GM12878 (cell line): ENCODE measurements at regions not wholly inside any gene's neighbourhood (a gene's known extent, or its start where the extent isn't known, plus 50 kb on each side); places are given as distances from the start of the nearest gene placed in this dataset.

ENCODE experiments used
- ATAC-seq: fragments of 200-7000 bp; cut with Tn5 transposase; 3 replicates; pipeline ENCODE4 v1.9.1; 2020; ENCODE audit warnings: mild to moderate bottlenecking, moderate library complexity
- BruUV-seq: library from RNA; stranded (reverse); fragments of 400-500 nt; replicated peaks from 2 replicates; lab custom pipeline; 2021; lab: Mats Ljungman, UMichigan
- CTCF ChIA-PET: fragments of 300-600 bp; sonication (Branson Sonifier 250); formaldehyde crosslinking; extraction: SDS; loops from one replicate; lab custom pipeline; 2021; ENCODE audit warnings: inconsistent platforms; lab: Yijun Ruan, JAX
- POLR2A ChIA-PET: fragments of 350-600 bp; formaldehyde crosslinking; extraction: SDS; loops from one replicate; lab custom pipeline; 2021; ENCODE audit warnings: inconsistent platforms; lab: Charles Lee
- RAD21 ChIA-PET: fragments of 300-600 bp; sonication (Branson Sonifier 250); formaldehyde crosslinking; loops from one replicate; lab custom pipeline; 2023; ENCODE audit warnings: antibody characterized with exemption; ENCODE audit not compliant: unreplicated experiment; lab: Charles Lee
- SMC1A ChIA-PET: fragments of 300-600 bp; sonication (Branson Sonifier 250); formaldehyde crosslinking; loops from one replicate; lab custom pipeline; 2023; ENCODE audit not compliant: unreplicated experiment, uncharacterized antibody; lab: Charles Lee
- DNase-seq: peaks from one replicate; pipeline ENCODE4 v3.0.0-alpha.2; 2011; ENCODE audit warnings: low read depth, low spot score
- FAIRE-seq: peaks from 3 replicates; lab custom pipeline; 2011; peaks lifted over from hg19 to GRCh38; lab: Jason Lieb, UNC
- H2AFZ ChIP-seq: 2 replicates; pipeline ENCODE4 v1.6.0; 2011; ENCODE audit warnings: low read depth, low read length, control low read depth; ENCODE audit not compliant: control insufficient read depth
- H3K27ac ChIP-seq: 2 replicates; pipeline ENCODE4 v1.5.1; 2011; ENCODE audit warnings: control low read depth; ENCODE audit not compliant: control insufficient read depth, insufficient read depth
- H3K27me3 ChIP-seq, 2 experiments: replicated peaks in 1 of 2; 2 replicates each; pipeline versions ENCODE4 v1.6.0 to v1.6.1; 2011; ENCODE audit warnings: low read length in 1 of 2; ENCODE audit not compliant: control insufficient read depth in 2 of 2, insufficient read depth in 2 of 2
- H3K36me3 ChIP-seq, 2 experiments: 2 replicates each; pipeline ENCODE4 v1.5.1; 2011; ENCODE audit warnings: low read length in 1 of 2; ENCODE audit not compliant: control insufficient read depth in 2 of 2, insufficient read depth in 2 of 2
- H3K4me1 ChIP-seq: 2 replicates; pipeline ENCODE4 v1.6.1; 2011; ENCODE audit warnings: mild to moderate bottlenecking, low read length, moderate library complexity, mixed read lengths; ENCODE audit not compliant: control insufficient read depth, insufficient read depth
- H3K4me2 ChIP-seq: 2 replicates; pipeline ENCODE4 v1.6.0; 2011; ENCODE audit warnings: control low read depth; ENCODE audit not compliant: control insufficient read depth, insufficient read depth
- H3K4me3 ChIP-seq: fragments of 200-600 bp; sonication (generic); 2 replicates; pipeline ENCODE4 v1.5.1; 2016
- H3K79me2 ChIP-seq: 2 replicates; pipeline ENCODE4 v1.6.0; 2011; ENCODE audit warnings: low read length; ENCODE audit not compliant: control insufficient read depth, insufficient read depth
- H3K9ac ChIP-seq: 2 replicates; pipeline ENCODE4 v1.8.0; 2011; ENCODE audit warnings: low read length, control low read depth, mixed read lengths; ENCODE audit not compliant: control insufficient read depth, insufficient read depth
- H3K9me3 ChIP-seq: replicated peaks from 3 replicates; pipeline ENCODE4 v1.5.1; 2011; ENCODE audit warnings: mild to moderate bottlenecking, low read length; ENCODE audit not compliant: control insufficient read depth, insufficient read depth
- H4K20me1 ChIP-seq: 2 replicates; pipeline ENCODE4 v1.6.0; 2011; ENCODE audit not compliant: control insufficient read depth, insufficient read depth
- BCLAF1 ChIP-seq: fragments of 450-650 bp; IDR thresholded peaks from 2 replicates; pipeline ENCODE4 v1.6.1; 2017; ENCODE audit warnings: antibody characterized with exemption, mild to moderate bottlenecking, moderate library complexity
- BRCA1 ChIP-seq: IDR thresholded peaks from 2 replicates; pipeline ENCODE4 v1.6.1; 2011; ENCODE audit warnings: low read depth, low read length, improper control_type of control experiment
- CBX5 ChIP-seq: sonication (generic); IDR thresholded peaks from 2 replicates; pipeline ENCODE4 v1.6.1; 2016; ENCODE audit warnings: low read depth, moderate library complexity, mild to moderate bottlenecking, inconsistent platforms
- E2F8 ChIP-seq: fragments of 450-650 bp; IDR thresholded peaks from 2 replicates; pipeline ENCODE4 v1.6.1; 2018; ENCODE audit warnings: mild to moderate bottlenecking, low read depth, moderate library complexity; ENCODE audit not compliant: partially characterized antibody
- EGR1 ChIP-seq, 2 experiments: IDR thresholded peaks; 1 replicate in 1 of 2; 2 replicates in 1 of 2; pipeline ENCODE4 v1.6.1; 2011 to 2012; ENCODE audit warnings: low read depth in 2 of 2, low read length in 2 of 2, borderline replicate concordance in 1 of 2, mild to moderate bottlenecking in 1 of 2, moderate library complexity in 1 of 2
- HDGF ChIP-seq: fragments of 450-650 bp; IDR thresholded peaks from 2 replicates; pipeline ENCODE4 v1.6.1; 2016; ENCODE audit warnings: antibody characterized with exemption
- KLF5 ChIP-seq: fragments of 450-650 bp; IDR thresholded peaks from 2 replicates; pipeline ENCODE4 v1.6.1; 2014; ENCODE audit warnings: mild to moderate bottlenecking; ENCODE audit not compliant: partially characterized antibody
- MEF2A ChIP-seq: IDR thresholded peaks from 2 replicates; pipeline ENCODE4 v1.6.1; 2011; ENCODE audit warnings: low read depth, mild to moderate bottlenecking, low read length, moderate library complexity; ENCODE audit not compliant: insufficient read depth
- NFYA ChIP-seq: IDR thresholded peaks from 2 replicates; pipeline ENCODE4 v1.6.1; 2011; ENCODE audit warnings: low read depth, mild to moderate bottlenecking, low read length, improper control_type of control experiment, borderline replicate concordance
- SREBF2 ChIP-seq: IDR thresholded peaks from 2 replicates; pipeline ENCODE4 v1.6.1; 2012; ENCODE audit warnings: mild to moderate bottlenecking, low read length
- WGBS: methylation state at CpG from one replicate; pipeline ENCODE4 v1.1.6; 2016; ENCODE audit warnings: low lambda C conversion rate; ENCODE audit not compliant: insufficient replicate concordance, insufficient coverage; ENCODE audit errors: missing lambda C conversion rate; 5-methylcytosine and 5-hydroxymethylcytosine counted together
- in situ Hi-C: fragments of 300-500 bp; cut with MboI; formaldehyde crosslinking; loops from 9 replicates; pipeline ENCODE4 v1.14.3; 2018; ENCODE audit warnings: mixed read lengths
- intact Hi-C: fragments of 100-400 bp; cut with micrococcal nuclease; formaldehyde crosslinking; loops from one replicate; pipeline ENCODE4 v1.14.2; 2022; ENCODE audit not compliant: unreplicated experiment

- WGBS = 45% methylated on average over 3 of the region's 3 CpGs
- CTCF ChIA-PET = interaction anchor here (1.2 kb wide), 1 partner anchor 47 kb away, joined by 3 read pairs; no protein-coding TSS in a partner anchor
- intact Hi-C loops = no loop called here
- TF ChIP-seq NFYA = no peak
- TF ChIP-seq E2F8 = no peak
- no peak for TF ChIP-seq SREBF2
- TF ChIP-seq BCLAF1 = no peak
- TF ChIP-seq CBX5 = no peak
- no peak for TF ChIP-seq MEF2A
- no peak for TF ChIP-seq BRCA1
- TF ChIP-seq KLF5 = no peak
- no peak for TF ChIP-seq EGR1 (IDR thresholded peaks at IDR 0.05; ENCODE audit: borderline replicate concordance in 1 of 2, low read depth in 2 of 2, low read length in 2 of 2)
- TF ChIP-seq HDGF = no peak
- TF ChIP-seq, all 136 proteins: peak for 0
- no TSS peak for BruUV-seq
- Histone ChIP-seq H3K79me2 (no peaks in the 10 kb centered on the region), H3K9me3 (no peaks in the 10 kb centered on the region), H3K4me2 (no peak overlapping the region), H3K4me3 (no peak overlapping the region), H3K36me3 (no peaks in the 10 kb centered on the region), H4K20me1 (no peaks in the 10 kb centered on the region), H3K27ac (no peak overlapping the region), H2AFZ (no peak overlapping the region), H3K27me3 (no peaks in the 10 kb centered on the region), H3K4me1 (no peaks in the 10 kb centered on the region), H3K9ac (no peak overlapping the region)
- in situ Hi-C loops = no loop called here
- RAD21 ChIA-PET = no interaction called here
- POLR2A ChIA-PET = no interaction called here
- ATAC-seq (no peak), FAIRE-seq (no peak), DNase-seq (no peak)
- SMC1A ChIA-PET = interaction anchor here (1.4 kb wide), 1 partner anchor 12 kb away, joined by 3 read pairs; no protein-coding TSS in a partner anchor
Measured at GRCh38 chr12:115305867-115306266, 621.9 kb upstream of the TBX3 start.
